GM18873 (cell line): ENCODE measurements at regions not wholly inside any gene's neighbourhood (a gene's known extent, or its start where the extent isn't known, plus 50 kb on each side); places are given as distances from the start of the nearest gene placed in this dataset.

Experiments
- ATAC-seq: cut with Tn5 transposase; IDR thresholded peaks from one replicate; pipeline ENCODE4 v1.9.1; 2021; ENCODE audit warnings: mild to moderate bottlenecking, moderate library complexity, moderate number of reproducible peaks; ENCODE audit not compliant: unreplicated experiment, low FRiP score

DNA sequence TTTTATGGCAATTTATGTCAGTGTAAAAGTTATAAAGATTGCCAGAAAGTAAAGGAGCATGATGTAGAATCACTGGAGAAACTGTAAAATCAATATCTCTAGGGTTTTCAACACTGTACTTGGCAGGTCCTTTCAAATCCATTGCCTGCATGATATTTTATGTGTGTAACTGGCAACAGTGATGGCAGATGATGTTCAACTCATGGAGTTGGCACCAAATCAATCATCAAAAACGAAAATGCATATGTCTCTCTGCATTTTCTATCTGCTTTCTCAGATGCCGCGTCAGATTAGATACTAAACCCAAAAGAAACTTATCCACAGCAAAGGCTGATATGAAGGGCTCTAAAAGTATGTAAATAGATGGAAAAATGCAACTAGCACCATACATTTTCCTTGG is 1395.5 kb upstream of the PIK3C3 start:
- no peak for ATAC-seq

DNA sequence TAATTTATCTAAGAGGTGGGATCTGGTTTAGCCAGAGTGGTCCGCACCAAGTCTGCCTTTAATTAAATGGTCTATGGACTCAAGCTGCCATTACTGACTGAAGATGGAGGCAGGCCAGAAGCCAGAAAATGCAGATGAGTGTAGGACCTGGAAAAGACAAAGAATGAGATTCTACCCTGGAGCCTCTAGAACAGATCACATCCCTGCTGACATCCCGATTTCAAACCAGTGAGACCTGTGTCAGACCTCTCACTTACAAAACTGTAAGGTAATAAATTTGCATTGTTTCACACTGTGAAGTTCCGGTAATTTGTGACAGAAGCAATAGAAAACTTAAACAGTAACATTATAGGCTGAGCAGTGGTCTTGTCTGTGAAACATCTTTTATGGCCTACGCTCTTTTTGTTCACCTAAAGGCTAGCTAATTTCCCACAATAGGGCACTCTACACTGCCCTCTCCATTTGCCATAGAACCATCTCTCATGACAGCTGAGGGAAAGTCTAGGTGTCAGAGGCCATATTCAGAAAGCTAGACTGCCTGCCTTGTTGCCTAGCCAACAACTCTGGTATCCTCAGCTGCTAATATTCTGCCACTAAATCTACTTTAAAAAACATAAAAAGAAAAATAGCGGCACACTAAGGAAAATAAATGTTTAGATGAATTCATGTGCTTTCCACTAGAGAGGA is 1396.2 kb upstream of the PIK3C3 start:
- ATAC-seq: no peak

DNA sequence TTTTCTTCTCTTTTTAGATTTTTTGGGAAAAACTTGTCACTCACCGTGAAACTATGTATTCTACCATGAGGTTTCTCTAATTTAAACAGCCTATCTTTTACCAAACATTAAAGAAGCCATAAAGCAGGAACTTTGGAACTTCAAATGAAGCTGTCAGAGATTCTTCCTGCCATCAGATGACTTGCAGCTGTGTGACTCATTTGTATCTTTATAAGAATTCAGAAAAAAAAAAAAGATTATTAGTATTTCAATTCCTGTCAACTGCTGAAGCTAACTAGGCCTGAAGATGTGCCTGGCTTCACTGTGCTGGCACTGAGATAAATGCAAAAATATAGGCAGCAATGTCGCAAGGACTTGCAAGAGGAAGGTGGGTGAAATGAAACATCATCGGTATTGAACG is 1399.1 kb upstream of the PIK3C3 start:
- no peak for ATAC-seq

DNA sequence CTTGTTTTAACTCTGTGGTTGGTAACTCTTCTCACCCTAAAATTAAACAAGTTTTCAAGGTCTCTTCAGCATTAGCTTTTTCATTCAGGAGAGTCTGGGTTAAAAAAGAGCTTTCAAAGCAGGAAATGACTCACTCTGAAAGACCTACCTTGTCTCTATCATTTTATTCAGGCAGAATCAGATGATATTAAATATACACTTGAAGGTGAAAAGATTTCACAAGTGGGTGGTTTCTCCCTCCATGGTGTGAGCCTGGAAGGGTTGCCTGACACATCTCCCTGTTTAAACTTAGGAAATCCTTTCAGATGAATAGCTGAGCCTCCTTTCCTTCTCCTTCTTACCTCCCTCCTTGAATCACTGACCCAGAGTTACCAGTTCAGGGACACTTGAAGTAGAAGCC is 1402.0 kb upstream of the PIK3C3 start:
- no peak for ATAC-seq

DNA sequence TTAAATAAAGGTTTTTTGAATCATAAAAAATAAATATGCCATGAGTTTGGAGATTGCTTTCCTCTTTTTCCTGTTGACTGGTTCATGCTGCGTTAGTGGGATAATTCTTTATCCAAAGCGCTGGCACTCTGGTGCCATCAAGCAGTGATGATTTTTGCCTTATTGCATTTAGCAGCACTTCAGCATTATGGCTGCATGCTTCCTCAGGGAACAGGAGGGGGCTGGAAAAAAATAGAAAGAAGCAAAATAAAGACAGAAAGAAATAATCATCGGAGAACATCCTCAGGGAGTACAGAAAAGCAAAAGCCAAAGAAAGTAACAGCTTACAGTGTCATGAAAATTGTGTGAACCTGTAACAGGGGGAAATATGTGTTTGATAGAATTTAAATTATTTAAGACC is 1408.2 kb upstream of the PIK3C3 start:
- no peak for ATAC-seq

DNA sequence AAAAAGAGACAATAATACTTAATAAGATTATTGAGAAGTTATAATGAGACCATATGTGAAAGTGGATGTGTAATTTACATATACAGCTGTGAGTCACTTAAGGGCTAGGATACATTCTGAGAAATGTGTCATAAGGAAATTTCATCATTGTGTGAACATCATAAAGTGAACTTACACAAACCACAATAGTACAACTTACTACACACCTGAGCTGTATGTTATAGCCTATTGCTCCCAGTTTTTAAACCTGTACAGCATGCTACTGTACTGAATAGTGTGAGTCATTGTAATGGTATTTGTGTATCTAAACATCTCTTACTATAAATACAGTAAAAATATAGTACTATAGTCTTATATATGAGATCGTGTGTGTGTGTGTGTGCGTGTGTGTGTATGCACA is 1420.3 kb upstream of the PIK3C3 start:
- ATAC-seq: no peak

DNA sequence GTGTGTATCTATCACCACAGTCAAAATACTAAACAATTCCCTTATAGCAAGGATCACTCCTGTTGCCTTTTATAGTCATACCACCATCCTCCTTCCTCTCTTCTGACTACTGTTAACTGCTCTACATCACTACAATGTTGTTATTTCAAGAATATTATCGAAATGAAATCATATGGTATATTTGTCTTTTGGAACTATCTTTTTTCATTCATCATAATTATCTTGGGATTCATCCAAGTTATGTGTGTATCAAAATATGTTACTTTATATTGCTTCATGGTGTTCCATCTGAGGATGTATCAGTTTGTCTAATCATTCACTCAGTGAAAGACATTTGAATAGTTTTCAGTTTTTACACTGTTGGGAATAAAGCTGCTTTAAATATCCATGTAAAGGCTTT is 1423.0 kb upstream of the PIK3C3 start:
- ATAC-seq: no peak

DNA sequence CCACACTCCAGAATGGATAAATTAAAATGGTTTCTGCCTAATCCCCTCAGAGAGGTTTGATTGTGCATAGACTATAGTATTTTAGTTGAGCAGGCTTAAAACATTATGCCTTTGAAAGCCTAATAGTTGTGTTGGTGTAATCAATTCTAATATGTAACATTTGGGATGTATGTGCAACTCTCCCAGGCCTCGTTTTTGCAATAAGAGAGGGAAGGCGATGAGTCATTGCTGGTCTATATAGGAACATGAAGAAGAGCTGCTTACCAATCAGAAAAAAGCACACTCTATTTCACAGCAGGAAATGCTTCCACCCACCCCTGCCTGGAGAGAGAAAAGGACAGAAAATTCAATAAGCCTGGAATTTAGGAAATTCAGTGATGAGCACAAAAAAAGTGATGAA is 1424.0 kb upstream of the PIK3C3 start:
- no peak for ATAC-seq

DNA sequence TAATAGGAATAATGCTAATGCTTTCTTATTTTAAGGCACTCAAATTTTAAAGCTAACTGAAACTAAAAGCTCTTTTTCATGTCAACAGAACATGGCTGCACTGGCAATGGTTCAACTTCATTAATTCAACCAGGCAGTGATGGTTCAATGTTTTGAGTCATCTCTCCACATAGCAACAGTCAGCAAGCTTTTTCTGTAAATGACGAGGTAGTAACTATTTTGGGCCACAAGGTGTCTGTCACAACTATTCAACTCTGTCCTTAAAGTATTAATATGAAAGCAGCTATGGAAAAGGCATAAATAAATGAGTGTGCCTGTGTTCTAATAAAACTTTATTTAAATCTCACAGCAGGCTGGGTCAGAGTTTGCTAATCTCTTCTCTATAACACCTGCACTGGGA is 1425.6 kb upstream of the PIK3C3 start:
- no peak for ATAC-seq

DNA sequence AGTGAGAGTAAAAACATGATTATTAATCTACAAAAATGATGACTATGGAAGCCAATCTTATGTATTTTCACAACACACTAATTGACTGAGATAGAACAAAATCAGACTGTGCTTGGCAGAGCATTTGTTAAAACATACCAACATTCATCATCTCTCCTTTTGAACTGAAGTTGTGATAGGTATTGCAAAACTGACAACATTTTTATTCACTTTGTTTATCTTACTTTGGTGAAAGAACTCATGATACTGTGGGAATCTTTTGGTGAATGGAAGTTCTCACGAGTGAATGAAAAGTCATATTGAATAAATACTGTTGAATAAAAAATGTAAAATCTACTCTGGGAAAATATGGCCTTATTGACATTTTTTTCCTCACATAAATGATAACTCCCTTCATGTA is 1430.2 kb upstream of the PIK3C3 start:
- no peak for ATAC-seq

DNA sequence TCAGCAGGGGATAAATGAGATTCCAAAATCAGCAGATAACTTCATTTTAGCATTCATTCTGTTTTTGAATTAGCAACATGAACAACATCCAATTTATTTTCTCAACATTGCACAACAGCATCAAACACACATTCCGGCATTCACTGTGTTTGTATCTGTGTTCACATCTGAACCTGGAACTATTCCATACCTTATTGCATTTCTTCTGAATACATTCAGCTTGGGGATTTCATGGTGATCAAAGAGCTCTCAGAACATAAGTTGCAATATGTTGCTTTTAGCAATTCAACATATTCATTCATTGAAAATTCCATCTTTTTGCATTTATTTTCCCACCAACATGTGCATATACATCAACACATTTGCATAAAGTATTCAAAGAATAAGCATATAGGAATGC is 1431.7 kb upstream of the PIK3C3 start:
- ATAC-seq: no peak

DNA sequence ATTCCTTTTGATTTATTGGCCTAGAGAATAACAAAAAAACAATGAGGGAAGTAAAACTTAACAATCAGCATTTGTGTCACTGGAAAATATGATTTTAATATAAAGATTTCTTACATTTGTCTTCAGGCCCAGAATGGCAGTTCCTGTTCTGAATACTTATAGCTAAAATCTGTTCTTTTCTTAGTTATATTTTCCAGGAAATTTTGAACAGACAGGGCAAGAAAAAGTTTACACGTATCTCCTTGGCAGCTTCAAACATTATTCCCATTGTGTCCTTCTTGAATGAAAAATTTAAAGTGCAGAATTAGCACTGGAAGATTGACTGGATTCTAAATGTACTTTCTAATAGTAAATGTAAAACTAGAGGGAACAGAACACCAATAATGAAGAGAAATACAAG is 1454.0 kb upstream of the PIK3C3 start:
- ATAC-seq: no peak

DNA sequence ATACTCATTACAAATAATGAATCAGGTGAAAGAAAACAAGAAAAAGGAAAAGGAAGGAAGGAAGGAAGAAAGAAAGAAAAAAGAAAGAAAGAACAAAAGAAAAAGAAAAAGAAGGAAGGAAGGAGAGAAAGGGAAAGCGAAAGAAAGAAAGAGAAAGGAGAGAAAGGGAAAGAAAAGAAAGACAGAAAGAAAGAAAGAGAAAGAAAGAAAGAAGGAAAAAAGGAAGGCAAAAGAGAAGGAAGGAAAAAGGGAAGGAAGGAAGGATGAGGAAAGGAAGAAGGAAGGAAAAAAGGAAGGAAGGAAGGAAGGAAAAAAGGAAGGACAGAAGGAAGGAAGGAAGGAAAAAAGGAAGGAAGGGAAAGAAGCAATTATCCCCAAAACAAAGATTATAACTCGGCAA is 1460.4 kb upstream of the PIK3C3 start:
- ATAC-seq: no peak

DNA sequence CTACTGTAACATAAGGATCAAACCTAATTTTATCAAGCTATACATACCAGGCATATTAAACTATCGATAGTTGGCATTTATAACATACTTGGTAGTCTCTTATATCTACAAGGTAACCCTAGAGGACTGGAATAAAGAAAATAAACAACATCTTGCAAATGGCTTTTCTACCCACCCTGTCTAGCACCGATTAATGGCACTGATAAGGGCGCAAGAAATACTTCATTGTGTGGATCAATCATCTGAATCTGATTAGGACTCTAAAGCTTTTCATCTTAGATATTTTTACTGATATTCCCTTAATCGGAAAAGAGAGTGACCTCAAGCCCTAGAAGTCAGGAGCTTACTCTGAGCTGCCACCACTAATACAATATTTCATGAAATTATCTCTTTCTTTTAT is 1461.7 kb upstream of the PIK3C3 start:
- ATAC-seq: no peak

DNA sequence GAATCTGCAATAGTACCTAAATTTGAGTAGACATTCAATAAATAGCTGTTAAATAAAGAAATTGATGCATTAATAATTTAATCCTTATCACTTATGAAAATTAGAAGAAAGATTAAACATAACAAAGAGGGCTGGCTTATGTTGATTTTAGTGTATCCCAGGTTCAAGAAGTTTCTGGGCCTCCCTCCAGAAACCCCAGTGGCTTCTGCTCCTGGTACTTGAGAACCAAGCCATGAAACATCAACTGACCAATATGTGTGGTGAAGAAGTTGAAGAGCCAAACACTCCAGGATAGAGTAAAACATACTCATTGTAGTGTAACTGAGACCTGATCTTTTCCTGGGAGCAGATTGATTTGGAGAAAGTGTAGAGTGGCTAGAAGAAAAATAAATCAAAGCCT is 1465.7 kb upstream of the PIK3C3 start:
- no peak for ATAC-seq

DNA sequence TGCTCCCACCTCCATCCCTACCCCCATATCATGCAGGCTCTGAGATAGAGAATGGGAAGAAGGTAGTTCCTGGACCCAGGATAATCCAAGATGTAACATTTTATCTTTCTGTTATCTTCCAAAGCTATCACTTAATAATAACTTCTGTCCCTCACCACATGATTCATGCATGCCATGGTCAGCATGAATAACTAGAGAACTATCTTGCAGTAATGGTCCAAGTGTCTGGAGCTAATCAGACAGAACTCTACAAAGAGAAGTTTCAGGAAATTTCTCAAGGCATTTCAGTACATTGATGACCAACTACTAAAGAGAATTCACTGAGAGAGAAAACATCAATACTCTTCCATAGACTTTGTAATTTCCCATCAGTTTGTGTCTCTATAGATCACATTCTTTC is 1469.7 kb upstream of the PIK3C3 start:
- no peak for ATAC-seq

DNA sequence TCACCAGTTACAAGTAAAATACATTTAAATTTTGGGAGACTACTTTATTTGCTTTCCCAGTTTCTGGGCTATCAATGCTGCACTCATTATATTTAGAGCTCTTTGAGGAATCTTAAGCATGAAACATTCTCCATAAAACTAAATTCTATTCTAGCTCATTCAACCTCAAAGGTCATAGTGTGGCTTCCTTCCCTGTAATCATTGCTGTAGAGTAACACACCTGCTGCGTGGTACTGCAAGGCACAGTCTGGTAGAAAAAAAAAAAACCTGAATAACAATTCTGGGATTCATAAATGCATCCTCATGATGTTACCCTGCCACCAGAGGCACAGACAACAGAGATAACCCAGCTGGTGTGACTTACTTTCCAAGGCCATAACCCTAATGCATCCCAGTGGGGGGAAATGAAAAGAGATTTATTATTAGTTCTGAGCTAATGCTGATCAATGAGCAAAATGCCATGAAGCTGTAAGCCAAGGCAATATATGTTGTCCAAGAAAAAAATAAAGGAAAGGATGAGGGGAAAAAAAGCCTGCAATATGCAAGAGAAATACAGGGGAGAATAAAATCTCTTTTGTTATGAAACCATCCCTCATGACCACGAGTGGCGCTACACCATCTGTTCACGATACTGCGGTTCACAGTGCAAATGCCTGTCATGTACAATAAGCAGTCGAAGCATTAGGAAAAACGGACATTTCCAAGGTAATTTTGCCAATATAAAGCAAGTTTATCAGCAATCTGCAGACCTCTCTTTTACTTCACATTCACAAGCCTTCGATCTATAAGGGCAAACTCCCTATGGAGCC is 1481.6 kb upstream of the PIK3C3 start:
- ATAC-seq: no peak

DNA sequence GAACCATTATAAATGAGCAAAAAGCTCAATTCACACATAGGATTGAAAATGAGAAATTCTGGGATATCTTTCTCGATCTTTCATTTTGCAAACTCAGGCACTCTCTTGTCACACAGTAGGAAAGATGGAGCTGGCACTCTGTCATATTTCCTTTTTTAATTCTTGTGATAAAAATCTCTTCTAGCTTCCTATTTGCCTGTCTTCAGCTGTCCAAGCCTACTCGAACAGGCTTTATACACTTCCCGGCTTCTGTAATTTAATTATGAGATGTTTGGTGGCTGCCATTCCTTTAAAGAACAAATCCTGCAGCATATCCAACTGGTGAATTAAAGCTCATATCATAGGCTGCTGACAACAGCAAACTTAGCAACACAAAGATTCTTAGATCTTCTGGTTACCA is 1484.3 kb upstream of the PIK3C3 start:
- ATAC-seq: no peak

DNA sequence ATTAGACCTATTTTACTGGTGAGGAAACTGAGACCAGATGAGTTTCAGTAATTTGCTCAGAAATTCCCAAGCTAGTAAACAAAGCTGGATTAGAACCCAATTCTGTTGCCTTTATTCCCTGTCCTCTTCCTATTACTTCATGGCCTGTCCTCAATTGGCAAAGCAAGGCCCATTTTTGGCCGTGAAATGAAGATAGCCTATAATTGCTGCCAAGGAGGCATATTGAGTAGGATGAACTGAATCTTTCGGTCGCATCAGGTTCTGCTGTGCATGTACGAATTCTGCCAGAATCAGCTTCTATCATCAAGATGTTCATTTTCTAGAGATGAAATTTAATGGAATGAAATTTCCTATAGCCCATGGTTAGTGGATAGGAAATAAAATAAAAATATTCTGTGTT is 1485.2 kb upstream of the PIK3C3 start:
- ATAC-seq: no peak

DNA sequence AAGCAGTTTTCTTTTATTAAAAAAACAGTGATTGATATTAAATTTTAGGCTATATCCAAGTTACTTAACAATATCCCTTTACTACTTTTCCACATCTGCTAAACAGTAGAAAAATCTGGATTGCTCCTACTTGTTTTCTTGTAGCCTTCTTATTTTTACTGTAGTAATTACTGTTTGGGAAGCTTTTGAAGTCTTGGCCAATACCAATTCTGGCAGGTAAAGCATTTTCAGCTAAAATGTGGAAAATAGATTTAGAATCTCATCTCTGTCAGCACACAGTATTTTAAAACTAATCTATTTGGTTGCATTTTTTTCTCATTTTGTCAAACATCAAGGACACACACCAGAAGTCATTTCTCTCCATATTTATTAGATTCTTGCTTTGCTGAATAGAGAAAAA is 1485.7 kb upstream of the PIK3C3 start:
- ATAC-seq: no peak

DNA sequence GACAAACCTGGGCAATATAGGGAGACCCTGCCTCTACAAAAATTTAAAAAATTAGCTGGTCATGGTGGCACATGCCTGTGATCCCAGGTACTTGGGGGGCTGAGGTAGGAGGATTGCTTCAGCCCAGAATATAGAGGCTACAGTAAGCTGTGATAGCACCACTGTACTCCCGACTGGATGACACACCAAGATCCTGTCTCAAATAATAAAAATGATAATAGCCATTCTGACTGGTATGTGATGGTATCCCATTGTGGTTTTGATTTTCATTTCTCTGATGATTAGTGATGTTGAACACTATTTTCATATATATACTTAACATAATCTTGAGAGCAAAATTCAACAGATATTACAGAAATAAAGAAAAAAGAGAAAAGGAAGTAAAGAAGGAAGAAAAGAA is 1491.0 kb upstream of the PIK3C3 start:
- ATAC-seq: no peak

DNA sequence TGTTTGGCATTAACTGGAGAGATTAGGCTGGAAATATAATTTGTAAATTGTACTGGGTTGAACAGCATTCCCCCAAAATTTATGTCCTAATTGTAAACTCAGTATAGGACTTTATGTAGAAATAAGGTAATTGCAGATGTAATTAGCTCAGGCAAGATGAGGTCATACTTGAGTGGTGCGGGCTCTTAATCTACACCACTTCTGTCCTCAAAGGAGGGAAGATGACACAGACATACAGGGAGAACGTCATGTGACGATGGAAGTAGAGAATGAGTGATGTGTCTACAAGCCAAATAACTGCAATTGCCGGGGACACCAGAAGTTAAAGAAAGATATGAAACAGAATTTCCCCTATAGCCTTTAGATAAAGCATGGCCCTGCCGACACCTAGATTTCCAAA is 1501.1 kb upstream of the PIK3C3 start:
- no peak for ATAC-seq
